SIG-M5 (cell line): ENCODE measurements at regions not wholly inside any gene's neighbourhood (a gene's known extent, or its start where the extent isn't known, plus 50 kb on each side); places are given as distances from the start of the nearest gene placed in this dataset.
A peak's percentile ranks its signal among the peaks of the same experiment; 100 is the strongest.

Experiments
- DNase-seq: peaks from one replicate; lab custom pipeline; 2025; lab: John Stamatoyannopoulos, UW

DNA sequence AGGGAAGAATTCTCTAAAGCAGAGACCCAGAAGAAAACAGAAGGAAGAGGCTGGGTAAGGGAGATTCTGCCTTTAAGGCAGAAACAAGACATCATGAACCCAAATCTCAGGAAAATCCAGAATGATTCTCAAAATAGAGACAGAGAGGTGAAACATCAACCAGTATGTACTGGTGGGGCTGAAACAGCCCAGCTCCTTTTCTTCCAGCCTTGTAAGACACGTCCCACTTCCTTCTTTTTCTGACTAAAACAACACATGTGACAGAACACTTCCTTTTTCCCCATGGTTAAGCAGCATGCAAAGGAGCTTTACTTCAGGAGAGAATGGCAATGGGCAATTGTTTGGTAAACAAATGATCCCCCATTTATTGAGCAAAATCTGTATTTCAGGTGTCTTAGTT, 230.8 kb upstream of the NR4A3 start:
- DNase-seq = peak; percentile 29

- DNase-seq = no peak
Measured at GRCh38 chr9:99591770-99592169, 229.9 kb upstream of the NR4A3 start.

DNA sequence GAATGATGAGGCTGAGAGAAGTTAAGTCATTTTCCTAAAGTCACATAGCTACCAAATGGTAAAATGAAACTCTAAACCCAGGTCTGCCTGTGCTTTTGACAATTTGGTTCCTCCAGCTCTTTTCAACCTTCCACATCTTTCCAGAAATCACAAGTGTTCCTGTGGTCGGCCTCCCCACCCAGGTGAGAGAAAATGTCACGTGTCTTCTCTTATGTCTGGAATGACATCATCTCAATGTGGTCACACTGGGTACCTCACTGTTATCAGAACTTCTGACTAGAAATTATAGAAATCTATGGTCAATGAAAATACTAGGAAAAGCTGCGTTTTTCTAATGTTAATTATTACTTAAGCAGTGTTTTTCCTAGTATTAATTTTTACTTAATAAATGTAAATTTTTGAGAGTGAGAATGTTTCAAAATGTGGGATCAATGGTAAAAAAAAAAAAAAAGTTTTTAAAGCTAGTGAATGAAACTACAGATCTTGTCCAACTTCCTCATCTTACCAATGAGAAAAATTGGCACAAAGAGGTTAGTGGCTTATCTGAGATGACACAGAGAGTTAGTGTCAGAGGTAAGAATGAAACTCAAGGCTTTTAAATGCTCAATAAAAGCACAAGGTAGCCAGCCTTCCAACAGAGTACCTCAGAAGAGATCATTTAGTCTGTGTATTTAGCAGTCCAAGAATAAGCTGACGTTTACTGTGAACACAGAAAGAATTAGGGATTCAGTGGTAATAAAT, 228.7 kb upstream of the NR4A3 start:
- DNase-seq = no peak

GRCh38 chr9:99593610-99594009, 228.1 kb upstream of the NR4A3 start:
- DNase-seq = no peak

- DNase-seq = no peak
Measured at GRCh38 chr9:99594056-99594780, 227.5 kb upstream of the NR4A3 start.

DNA sequence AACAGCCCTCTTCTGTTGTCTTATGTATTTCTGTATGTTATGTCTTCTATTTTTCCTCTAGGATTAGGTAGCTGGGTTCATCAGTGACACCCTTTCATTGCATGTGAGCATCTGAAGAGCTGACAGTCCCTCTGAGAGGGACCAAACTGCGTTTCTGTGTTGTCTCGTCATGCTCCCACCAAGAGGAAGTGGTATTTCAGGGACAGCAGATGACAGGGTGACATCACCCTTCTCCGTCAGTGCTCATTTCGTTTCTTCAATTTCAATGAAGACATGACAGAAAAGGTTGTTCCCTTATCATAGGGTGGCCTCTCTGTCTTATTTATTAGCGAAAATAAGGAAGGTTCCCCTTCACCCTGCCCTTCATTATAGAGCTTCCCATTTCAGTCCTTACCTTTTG, 225.9 kb upstream of the NR4A3 start:
- no peak for DNase-seq

GRCh38 chr9:99601571-99602111, 220.0 kb upstream of the NR4A3 start:
- DNase-seq = no peak

DNA sequence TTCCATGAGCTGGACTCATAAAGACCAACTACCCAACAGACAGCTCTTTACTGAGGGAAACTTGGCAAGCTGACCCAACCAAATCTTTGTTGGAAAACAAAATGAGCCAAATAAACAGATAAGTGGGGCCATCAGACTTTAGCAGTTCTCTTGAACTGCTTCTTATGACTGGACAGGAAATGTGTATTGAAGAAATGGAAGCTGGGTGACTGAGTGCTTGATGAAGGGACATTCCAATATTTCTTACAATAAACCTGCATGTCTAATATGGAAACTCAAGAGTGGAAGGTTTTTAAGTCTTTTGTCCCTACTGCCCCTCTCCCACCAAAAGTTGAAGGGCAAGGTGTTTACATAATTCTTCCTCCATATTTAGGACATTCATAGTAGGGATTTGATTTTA, 218.8 kb upstream of the NR4A3 start:
- no peak for DNase-seq

- no peak for DNase-seq
Measured at GRCh38 chr9:99605016-99605743, 216.5 kb upstream of the NR4A3 start.

DNA sequence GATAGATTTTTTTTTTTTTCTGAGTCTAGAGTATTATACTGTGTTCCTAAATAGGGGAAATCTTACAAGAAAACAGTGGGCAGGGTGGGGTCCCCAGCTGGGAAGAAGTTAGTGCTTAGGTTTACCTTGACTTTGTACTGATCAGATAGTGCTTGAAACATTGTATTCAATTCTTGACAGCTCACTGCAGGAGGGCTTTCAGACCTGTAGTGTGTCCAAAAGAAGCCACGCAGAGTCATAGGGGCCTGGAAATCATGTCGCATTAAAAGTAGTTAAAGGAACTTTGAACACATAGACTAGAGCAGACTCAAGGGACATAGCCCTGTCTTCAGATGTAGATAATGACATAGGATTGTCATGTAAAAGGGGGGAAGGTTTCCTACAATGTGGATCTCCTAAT, 215.4 kb upstream of the NR4A3 start:
- DNase-seq = no peak

DNA sequence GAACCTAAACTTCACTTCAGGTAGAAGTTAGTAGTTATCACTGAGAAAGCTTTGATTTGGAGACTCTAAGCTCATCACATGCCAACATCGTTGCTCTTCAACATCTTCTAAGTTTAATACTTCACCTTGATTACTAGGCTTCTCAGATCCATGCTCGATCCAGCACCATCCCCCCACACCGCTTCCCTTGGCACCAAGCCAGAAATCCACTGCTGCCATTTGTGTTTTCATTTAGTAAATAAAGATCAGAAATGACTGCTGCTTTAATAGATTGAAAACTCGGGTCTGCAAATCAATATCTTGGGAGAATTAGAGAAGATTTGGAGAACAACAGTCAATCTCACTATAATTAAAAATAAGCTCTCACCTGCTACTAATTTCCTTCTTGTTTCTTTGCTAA, 214.7 kb upstream of the NR4A3 start:
- no peak for DNase-seq

DNA sequence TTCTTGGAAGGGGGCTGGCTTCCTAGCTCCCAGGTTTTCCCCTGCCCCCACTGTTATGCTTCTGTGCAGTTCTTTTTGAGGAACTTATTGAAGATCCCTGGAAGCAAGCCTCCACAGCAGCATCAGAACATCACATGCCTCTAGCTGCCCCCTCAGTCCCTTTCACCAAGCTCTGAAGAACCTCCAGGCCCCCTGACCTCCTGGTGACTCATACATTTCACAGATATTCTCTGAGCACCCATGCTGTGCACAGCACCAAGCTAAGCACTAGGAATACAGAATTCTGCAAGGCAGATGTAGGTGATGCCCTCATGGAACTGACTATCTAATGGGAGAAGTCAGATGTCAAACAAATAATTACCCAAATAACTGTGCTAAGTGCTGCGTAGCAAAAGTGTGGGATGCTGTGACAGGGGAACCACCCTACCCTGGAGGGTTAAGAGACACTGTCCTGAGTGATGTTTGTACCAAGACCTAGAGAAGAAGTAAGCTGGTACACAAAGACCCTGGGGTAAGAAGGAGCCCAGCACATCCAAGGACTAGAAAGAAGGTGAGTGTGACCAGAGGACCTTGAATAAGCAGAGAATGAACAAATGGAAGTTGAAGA, 213.7 kb upstream of the NR4A3 start:
- DNase-seq = no peak

DNA sequence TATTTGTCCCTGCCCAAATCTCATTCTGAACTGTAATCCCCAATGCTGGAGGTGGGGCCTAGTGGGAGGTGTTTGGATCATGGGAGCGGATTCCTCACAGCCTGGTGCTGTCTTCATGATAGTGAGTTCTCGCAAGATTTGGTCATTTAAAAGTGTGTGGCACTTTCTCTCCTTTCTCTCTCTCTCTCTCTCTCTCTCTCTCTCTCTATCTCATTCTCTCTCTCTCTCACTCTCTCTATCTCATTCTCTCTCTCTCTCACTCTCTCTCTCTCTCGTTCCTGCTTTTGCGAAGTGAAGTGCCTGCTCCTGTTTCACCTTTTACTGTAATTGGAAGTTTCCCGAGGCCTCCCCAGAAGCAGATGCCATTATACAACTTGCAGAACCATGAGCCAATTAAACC, 207.3 kb upstream of the NR4A3 start:
- no peak for DNase-seq

DNA sequence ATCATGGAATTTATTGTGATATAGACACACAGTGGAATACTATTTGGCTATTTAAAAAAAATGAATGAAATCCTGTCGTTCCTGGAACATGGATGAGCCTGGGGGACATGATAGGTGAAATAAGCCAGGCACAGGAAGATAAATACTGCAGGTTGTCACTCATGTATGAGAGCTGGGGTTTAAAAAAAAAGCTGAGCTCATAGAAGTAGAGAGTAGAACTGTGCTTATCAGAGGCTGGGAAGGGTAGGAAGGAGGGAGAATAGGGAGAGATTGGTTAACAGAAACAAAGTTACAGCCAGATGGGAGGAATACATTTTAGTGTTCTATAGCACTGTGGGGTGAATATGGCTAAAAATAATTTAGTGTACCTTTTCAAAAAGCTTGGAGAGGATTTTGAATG, 200.6 kb upstream of the NR4A3 start:
- no peak for DNase-seq

- no peak for DNase-seq
Measured at GRCh38 chr9:99622679-99623078, 199.0 kb upstream of the NR4A3 start.

GRCh38 chr9:99623780-99624364, 197.8 kb upstream of the NR4A3 start:
- no peak for DNase-seq

- DNase-seq = no peak
Measured at GRCh38 chr9:99624499-99625233, 197.0 kb upstream of the NR4A3 start.

DNA sequence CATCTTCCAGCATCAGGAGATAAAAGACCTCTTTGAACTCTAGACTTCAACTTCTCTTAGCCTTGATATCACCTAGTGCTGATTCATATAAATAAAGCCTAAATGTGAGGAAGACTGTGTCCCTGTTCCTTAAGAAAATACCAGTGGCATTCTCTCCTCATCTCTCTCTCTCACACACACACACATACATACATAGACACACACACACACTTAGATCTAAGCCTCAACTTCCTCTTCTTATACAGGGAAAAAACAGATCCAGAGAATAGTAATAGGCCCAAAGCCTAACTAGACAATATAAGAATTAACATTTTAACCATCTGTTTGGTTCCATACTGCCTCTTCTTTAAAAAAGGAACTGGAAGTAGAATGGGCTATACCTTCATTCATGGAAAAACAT, 195.3 kb upstream of the NR4A3 start:
- DNase-seq = no peak

GRCh38 chr9:99628285-99628684, 193.4 kb upstream of the NR4A3 start:
- DNase-seq = no peak

DNA sequence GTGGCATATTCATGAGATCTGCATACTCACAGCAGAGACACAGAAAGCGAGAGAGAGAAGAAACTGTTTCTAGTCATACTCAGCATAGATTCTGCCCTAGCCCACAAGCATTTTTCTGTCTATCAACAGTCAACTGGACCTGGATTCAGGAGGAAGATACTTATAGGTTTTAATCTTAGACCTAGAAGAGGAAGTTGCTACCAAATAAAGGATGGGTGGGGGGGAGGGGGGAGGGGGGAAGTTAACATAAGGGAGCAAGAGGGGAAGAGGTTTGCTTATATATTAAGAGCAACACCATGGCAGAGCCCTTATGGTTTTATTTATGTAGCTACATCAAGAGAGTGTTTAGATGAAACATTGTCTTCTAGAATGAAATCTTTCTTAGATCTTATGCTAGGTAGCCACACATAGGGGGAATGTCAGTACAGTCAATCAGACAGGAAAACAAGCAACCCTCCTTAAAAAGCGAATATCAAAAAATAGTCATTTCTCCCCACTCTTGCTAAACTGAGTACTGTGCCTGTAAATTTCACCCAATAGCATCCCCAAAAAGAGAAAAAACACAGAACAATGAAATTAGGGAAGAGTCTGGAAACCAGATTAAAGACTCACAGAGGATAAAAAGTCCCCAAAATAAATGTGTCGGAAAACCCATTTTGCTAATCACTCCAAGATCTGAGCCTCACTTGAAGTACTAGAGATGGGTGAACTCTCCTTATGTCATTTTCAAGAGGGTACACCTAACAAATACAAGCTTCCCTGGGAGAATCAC, 192.7 kb upstream of the NR4A3 start:
- no peak for DNase-seq
